ENCODE measurements at regions not wholly inside any gene's neighbourhood (a gene's known extent, or its start where the extent isn't known, plus 50 kb on each side); places are given as distances from the start of the nearest gene placed in this dataset.

DNA sequence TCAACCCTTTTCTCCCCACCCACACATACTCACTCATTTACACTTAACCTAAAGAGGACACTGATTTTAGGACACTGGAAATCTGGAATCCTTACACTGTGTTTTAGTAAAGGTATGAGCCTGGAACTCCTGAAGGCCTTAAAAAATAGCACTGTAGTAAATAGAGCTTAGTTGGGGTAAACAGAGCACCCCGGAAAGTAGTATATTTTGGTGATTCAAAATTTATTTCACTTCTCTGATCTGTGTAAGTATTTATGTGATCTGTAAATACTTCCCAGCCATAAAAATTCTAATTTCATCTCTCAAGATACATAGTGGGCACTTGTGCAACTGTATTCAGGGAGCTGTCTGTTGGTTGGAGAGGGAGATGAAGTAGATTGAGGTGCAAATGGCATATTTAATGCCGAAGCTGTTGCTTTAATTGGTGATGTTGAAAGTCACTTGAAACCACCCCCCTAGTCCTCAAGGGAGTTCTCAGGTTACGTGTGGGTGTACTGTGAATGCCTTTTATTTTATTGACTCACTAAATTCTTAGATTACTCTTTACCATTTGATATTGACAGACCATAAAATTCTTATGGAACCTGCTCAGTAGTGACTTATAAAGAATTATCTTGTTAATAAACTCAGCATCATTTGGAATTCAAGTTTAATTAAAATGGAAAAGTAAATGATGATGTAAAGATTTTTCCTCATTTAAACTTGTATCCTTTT, 154.9 kb downstream of the SOX4 start:
- TF ChIP-seq, protein P1, sequence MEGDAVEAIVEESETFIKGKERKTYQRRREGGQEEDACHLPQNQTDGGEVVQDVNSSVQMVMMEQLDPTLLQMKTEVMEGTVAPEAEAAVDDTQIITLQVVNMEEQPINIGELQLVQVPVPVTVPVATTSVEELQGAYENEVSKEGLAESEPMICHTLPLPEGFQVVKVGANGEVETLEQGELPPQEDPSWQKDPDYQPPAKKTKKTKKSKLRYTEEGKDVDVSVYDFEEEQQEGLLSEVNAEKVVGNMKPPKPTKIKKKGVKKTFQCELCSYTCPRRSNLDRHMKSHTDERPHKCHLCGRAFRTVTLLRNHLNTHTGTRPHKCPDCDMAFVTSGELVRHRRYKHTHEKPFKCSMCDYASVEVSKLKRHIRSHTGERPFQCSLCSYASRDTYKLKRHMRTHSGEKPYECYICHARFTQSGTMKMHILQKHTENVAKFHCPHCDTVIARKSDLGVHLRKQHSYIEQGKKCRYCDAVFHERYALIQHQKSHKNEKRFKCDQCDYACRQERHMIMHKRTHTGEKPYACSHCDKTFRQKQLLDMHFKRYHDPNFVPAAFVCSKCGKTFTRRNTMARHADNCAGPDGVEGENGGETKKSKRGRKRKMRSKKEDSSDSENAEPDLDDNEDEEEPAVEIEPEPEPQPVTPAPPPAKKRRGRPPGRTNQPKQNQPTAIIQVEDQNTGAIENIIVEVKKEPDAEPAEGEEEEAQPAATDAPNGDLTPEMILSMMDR (IDR thresholded peaks at IDR 0.05; ENCODE audit: extremely low read depth in 1 of 2, insufficient read depth in 1 of 2, low read depth in 1 of 2, low read length in 2 of 2) = no peak
- TF ChIP-seq EZH2 (IDR thresholded peaks at IDR 0.05; ENCODE audit: borderline replicate concordance, low read depth, low read length, severe bottlenecking) = no peak
- TF ChIP-seq POLR2AphosphoS5 (IDR thresholded peaks at IDR 0.05; ENCODE audit: insufficient read depth, low read depth, low read length) = no peak
- TF ChIP-seq, protein P2, sequence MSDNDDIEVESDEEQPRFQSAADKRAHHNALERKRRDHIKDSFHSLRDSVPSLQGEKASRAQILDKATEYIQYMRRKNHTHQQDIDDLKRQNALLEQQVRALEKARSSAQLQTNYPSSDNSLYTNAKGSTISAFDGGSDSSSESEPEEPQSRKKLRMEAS (IDR thresholded peaks at IDR 0.05; ENCODE audit: insufficient read depth, insufficient read length) = no peak
- TF ChIP-seq POLR2A (IDR thresholded peaks at IDR 0.05; ENCODE audit: low read depth, low read length) = no peak
- no peak for TF ChIP-seq JUN (IDR thresholded peaks at IDR 0.05; ENCODE audit: borderline replicate concordance, insufficient read depth, insufficient read length, low read depth)
- no peak for TF ChIP-seq MYC (IDR thresholded peaks at IDR 0.05; ENCODE audit: low read depth, low read length)

All from endothelial cell of umbilical vein (primary cell).